ENCODE measurements at regions not wholly inside any gene's neighbourhood (a gene's known extent, or its start where the extent isn't known, plus 50 kb on each side); places are given as distances from the start of the nearest gene placed in this dataset.

DNA sequence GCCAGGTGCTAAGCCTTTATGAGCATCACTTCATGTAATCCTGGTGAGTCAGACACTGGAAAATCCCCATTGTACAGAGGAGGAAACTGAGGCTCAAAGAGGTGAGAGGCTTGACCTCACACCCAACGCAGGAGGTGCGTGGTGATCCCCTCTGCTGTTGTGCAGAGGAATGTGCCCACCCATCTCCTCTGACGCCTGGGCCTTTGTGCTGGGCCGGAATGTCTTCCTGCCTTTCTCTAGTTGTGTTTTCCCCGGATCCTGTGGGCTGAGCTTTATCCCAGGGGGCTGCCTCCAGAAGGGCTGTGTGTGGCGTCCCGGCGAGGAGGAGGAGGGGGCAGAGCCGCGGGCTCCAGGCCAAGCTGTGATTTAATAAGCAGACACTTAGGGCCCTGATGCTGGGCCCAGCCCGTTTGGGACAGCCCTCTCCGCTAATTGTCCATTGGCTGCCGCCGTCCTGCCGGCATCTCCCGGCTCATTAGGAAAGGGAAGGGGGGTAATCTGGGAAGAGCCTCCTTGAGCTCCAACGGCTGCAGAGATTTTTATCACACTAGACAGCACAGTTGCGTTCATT lies 653.6 kb downstream of the MED13L start:
- H3K4me2 ChIP-seq, result no peak overlapping the region
- ChIA-PET POLR2A (no interaction called here), CTCF (interaction anchor here (0.6 to 1.4 kb wide), 2 partner anchors 9 to 560 kb away, joined by 3 to 4 read pairs; no protein-coding TSS in a partner anchor)
- no peaks in the 10 kb centered on the region for H3K9me3 ChIP-seq
- no peak for DNase-seq (ENCODE audit: low read depth in 1 of 2, low spot score in 1 of 2)
- WGBS (ENCODE audit: missing lambda C conversion rate), result 47% methylated on average over 14 of the region's 18 CpGs
- no peak for ATAC-seq
- no peak overlapping the region for H3K4me3 ChIP-seq
- TF ChIP-seq ELK1 (IDR thresholded peaks at IDR 0.05; ENCODE audit: low read depth, low read length) (no peak), HOXB5 (CRISPR knock-in tag; IDR thresholded peaks at IDR 0.05) (no peak), MYC (IDR thresholded peaks at IDR 0.05; ENCODE audit: borderline replicate concordance, low read length) (no peak), SREBF2 (IDR thresholded peaks at IDR 0.05) (no peak)
- no peak overlapping the region for H3K27ac ChIP-seq
- no peak for FAIRE-seq
- no peaks in the 10 kb centered on the region; the same call in 2 of the 3 replicates for H3K4me1 ChIP-seq

DNA sequence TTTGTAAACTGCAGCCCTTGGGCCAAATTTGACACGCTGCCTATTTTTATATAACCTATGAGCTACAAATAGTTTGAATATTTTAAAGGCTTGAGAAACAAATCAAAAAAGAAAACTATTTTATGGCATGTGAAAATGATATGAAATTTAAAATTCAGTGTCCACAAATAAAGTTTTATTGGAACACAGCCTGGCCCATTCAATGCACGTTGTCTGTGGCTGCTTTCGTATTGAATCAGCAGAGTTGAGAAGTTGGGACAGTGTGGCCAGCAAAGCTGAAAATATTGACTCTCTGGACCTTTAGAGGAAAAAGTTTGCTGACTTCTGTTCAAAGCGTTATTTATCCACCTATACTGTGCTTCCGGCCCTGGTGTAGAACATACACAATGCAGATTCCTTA lies 654.2 kb downstream of the MED13L start:
- no peak for ATAC-seq
- Histone ChIP-seq H3K4me1 (no peaks in the 10 kb centered on the region; the same call in 2 of the 3 replicates), H3K27ac (no peak overlapping the region), H3K9me3 (no peaks in the 10 kb centered on the region), H3K4me2 (no peak overlapping the region), H3K4me3 (no peak overlapping the region)
- FAIRE-seq, result no peak
- TF ChIP-seq NR3C1 (IDR thresholded peaks at IDR 0.05), result no peak
- no peak for TF ChIP-seq MAZ (IDR thresholded peaks at IDR 0.05; ENCODE audit: borderline replicate concordance, low read depth, low read length)
- TF ChIP-seq POLR2A (IDR thresholded peaks at IDR 0.05; ENCODE audit: low read length), result no peak
- TF ChIP-seq HDAC2 (IDR thresholded peaks at IDR 0.05), result no peak
- no peak for TF ChIP-seq FOXS1 (CRISPR knock-in tag; IDR thresholded peaks at IDR 0.05)
- TF ChIP-seq ELK1 (IDR thresholded peaks at IDR 0.05; ENCODE audit: low read depth, low read length), result no peak
- TF ChIP-seq HEYL (CRISPR knock-in tag; IDR thresholded peaks at IDR 0.05), result no peak
- TF ChIP-seq BCL3 (IDR thresholded peaks at IDR 0.05), result no peak
- TF ChIP-seq, protein P1, sequence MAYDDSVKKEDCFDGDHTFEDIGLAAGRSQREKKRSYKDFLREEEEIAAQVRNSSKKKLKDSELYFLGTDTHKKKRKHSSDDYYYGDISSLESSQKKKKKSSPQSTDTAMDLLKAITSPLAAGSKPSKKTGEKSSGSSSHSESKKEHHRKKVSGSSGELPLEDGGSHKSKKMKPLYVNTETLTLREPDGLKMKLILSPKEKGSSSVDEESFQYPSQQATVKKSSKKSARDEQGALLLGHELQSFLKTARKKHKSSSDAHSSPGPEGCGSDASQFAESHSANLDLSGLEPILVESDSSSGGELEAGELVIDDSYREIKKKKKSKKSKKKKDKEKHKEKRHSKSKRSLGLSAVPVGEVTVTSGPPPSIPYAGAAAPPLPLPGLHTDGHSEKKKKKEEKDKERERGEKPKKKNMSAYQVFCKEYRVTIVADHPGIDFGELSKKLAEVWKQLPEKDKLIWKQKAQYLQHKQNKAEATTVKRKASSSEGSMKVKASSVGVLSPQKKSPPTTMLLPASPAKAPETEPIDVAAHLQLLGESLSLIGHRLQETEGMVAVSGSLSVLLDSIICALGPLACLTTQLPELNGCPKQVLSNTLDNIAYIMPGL (CRISPR knock-in tag; IDR thresholded peaks at IDR 0.05; ENCODE audit: borderline replicate concordance), result no peak
- POLR2A ChIA-PET, result no interaction called here
- 49% methylated on average over 5 of the region's 5 CpGs for WGBS (ENCODE audit: missing lambda C conversion rate)
- CTCF ChIA-PET, result interaction anchor here (1.0 to 1.4 kb wide), 2 partner anchors 8 to 11 kb away, joined by 3 to 4 read pairs; no protein-coding TSS in a partner anchor
- no peak for DNase-seq (ENCODE audit: low read depth in 1 of 2, low spot score in 1 of 2)

- no peak overlapping the region for H3K4me3 ChIP-seq
- H3K4me1 ChIP-seq, result no peaks in the 10 kb centered on the region; the same call in 2 of the 3 replicates
- FAIRE-seq (no peak), DNase-seq (ENCODE audit: low read depth in 1 of 2, low spot score in 1 of 2) (no peak), ATAC-seq (no peak)
- no peak overlapping the region for H3K4me2 ChIP-seq
- POLR2A ChIA-PET, result no interaction called here
- CTCF ChIA-PET, result interaction anchor here (1.0 to 2.3 kb wide), 3 partner anchors 11 to 953 kb away, joined by 3 to 7 read pairs (median 3); no protein-coding TSS in a partner anchor
- 15% methylated on average over 4 of the region's 4 CpGs for WGBS (ENCODE audit: missing lambda C conversion rate)
- no peak overlapping the region for H3K27ac ChIP-seq
- H3K9me3 ChIP-seq, result no peaks in the 10 kb centered on the region
- no peak for TF ChIP-seq ZFP36 (IDR thresholded peaks at IDR 0.05; ENCODE audit: borderline replicate concordance, partially characterized antibody)
Observed at GRCh38 chr12:115620816-115621215, 656.7 kb downstream of the MED13L start.

DNA sequence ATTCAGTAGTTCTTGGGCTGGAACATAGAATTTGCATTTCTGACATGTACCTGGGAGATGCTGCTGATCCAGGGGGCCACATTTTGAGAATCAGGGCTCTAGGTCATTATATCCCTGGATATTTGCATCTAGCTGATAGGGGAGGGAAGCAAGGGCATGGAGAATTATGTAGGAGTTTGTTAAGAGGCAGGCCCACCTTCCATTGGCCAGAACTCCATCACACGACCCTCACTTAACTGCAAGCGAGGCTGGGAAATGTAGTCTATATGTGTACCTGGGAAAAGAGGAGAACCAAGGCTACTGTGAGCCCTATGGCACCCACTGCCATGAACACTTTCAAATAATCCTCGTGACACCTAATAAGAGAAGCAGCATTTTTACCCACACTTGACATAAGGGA lies 657.6 kb downstream of the MED13L start:
- 0 out of 6 replicates have a peak, but pooled peaks of 1 of the 2 experiments have one; percentile 36 for ATAC-seq
- WGBS (ENCODE audit: missing lambda C conversion rate), result 5% methylated on average over 2 of the region's 3 CpGs
- no peak for FAIRE-seq
- Histone ChIP-seq H3K4me1 (no peaks in the 10 kb centered on the region; the same call in 2 of the 3 replicates), H3K9me3 (no peaks in the 10 kb centered on the region), H3K4me3 (no peak overlapping the region), H3K4me2 (no peak overlapping the region), H3K27ac (no peak overlapping the region)
- ChIA-PET CTCF (interaction anchor here (2.3 kb wide), 1 partner anchor 952 kb away, joined by 7 read pairs; no protein-coding TSS in a partner anchor), POLR2A (no interaction called here)
- no peak for TF ChIP-seq BCL3 (IDR thresholded peaks at IDR 0.05)
- TF ChIP-seq RARB (CRISPR knock-in tag; IDR thresholded peaks at IDR 0.05), result no peak
- no peak for TF ChIP-seq CEBPB (IDR thresholded peaks at IDR 0.05)
- DNase-seq (ENCODE audit: low read depth in 1 of 2, low spot score in 1 of 2), result no peak

All from A549 (cell line).